ENCODE measurements at regions not wholly inside any gene's neighbourhood (a gene's known extent, or its start where the extent isn't known, plus 50 kb on each side); places are given as distances from the start of the nearest gene placed in this dataset.
"Not testable (repeated sequence)": the region's sequence is repeated elsewhere in the genome, so short reads cannot be mapped to it uniquely, and the experiment has no call there.

- DNase-seq (ENCODE audit: low spot score in 2 of 2, unreplicated experiment in 2 of 2): no peak
- H3K36me3 Mint-ChIP-seq: peaks cover 28% of the 10 kb centered on the region
- no peak overlapping the region for H3K27ac Mint-ChIP-seq
- H3K27me3 Mint-ChIP-seq (ENCODE audit: low read depth): no peaks in the 10 kb centered on the region
- H3K4me1 Mint-ChIP-seq: peaks cover 19% of the 10 kb centered on the region
- no peak overlapping the region for H3K4me3 Mint-ChIP-seq
- peaks cover 24% of the 10 kb centered on the region for H3K9me3 Mint-ChIP-seq
- no peak for TF ChIP-seq CTCF (IDR thresholded peaks at IDR 0.05; ENCODE audit: unreplicated experiment)
Observed at GRCh38 chr4:3375688-3376087, 66.1 kb upstream of the HGFAC start.

GRCh38 chr4:3376266-3376665 is 65.5 kb upstream of the HGFAC start:
- Mint-ChIP-seq H3K9me3 (peaks cover 29% of the 10 kb centered on the region), H3K4me3 (no peak overlapping the region), H3K36me3 (peaks cover 34% of the 10 kb centered on the region), H3K4me1 (peaks cover 14% of the 10 kb centered on the region), H3K27me3 (ENCODE audit: low read depth) (no peaks in the 10 kb centered on the region), H3K27ac (no peak overlapping the region)
- DNase-seq (ENCODE audit: low spot score in 2 of 2, unreplicated experiment in 2 of 2): no peak
- TF ChIP-seq CTCF (IDR thresholded peaks at IDR 0.05; ENCODE audit: unreplicated experiment): no peak

- no peak for DNase-seq (ENCODE audit: low spot score in 2 of 2, unreplicated experiment in 2 of 2)
- H3K4me3 Mint-ChIP-seq: no peak overlapping the region
- peaks cover 38% of the 10 kb centered on the region for H3K36me3 Mint-ChIP-seq
Observed at GRCh38 chr4:3377557-3377956, 64.2 kb upstream of the HGFAC start.

GRCh38 chr4:3380336-3380735 is 61.4 kb upstream of the HGFAC start:
- H3K4me3 Mint-ChIP-seq, H3K4me1 Mint-ChIP-seq: not testable (repeated sequence)
- peaks cover 35% of the 10 kb centered on the region for H3K36me3 Mint-ChIP-seq

More at GRCh38 chr4:3377557-3377956, 64.2 kb upstream of the HGFAC start:
- H3K27ac Mint-ChIP-seq: no peak overlapping the region
- H3K27me3 Mint-ChIP-seq (ENCODE audit: low read depth): no peaks in the 10 kb centered on the region
- peaks cover 31% of the 10 kb centered on the region for H3K9me3 Mint-ChIP-seq
- H3K4me1 Mint-ChIP-seq: peaks cover 4% of the 10 kb centered on the region
- no peak for TF ChIP-seq CTCF (IDR thresholded peaks at IDR 0.05; ENCODE audit: unreplicated experiment)

GRCh38 chr4:3381208-3381607 is 60.6 kb upstream of the HGFAC start:
- Mint-ChIP-seq H3K4me1 (peaks cover 16% of the 10 kb centered on the region), H3K9me3 (peaks cover 31% of the 10 kb centered on the region), H3K36me3 (peaks cover 35% of the 10 kb centered on the region)
- not testable (repeated sequence) for H3K27ac Mint-ChIP-seq; DNase-seq (ENCODE audit: low spot score in 2 of 2, unreplicated experiment in 2 of 2); H3K4me3 Mint-ChIP-seq; H3K27me3 Mint-ChIP-seq (ENCODE audit: low read depth)

More at GRCh38 chr4:3380336-3380735, 61.4 kb upstream of the HGFAC start:
- DNase-seq (ENCODE audit: low spot score in 2 of 2, unreplicated experiment in 2 of 2); H3K27ac Mint-ChIP-seq; H3K27me3 Mint-ChIP-seq (ENCODE audit: low read depth): not testable (repeated sequence)
- peaks cover 31% of the 10 kb centered on the region for H3K9me3 Mint-ChIP-seq

GRCh38 chr4:3382251-3382650 is 59.5 kb upstream of the HGFAC start:
- H3K36me3 Mint-ChIP-seq: peaks cover 35% of the 10 kb centered on the region
- H3K27ac Mint-ChIP-seq: no peak overlapping the region
- DNase-seq (ENCODE audit: low spot score in 2 of 2, unreplicated experiment in 2 of 2): no peak
- no peak for TF ChIP-seq CTCF (IDR thresholded peaks at IDR 0.05; ENCODE audit: unreplicated experiment)
- H3K9me3 Mint-ChIP-seq: peaks cover 31% of the 10 kb centered on the region
- H3K27me3 Mint-ChIP-seq (ENCODE audit: low read depth): no peaks in the 10 kb centered on the region
- no peak overlapping the region for H3K4me3 Mint-ChIP-seq
- peaks cover 26% of the 10 kb centered on the region for H3K4me1 Mint-ChIP-seq

- DNase-seq (ENCODE audit: low spot score in 2 of 2, unreplicated experiment in 2 of 2): no peak
- Mint-ChIP-seq H3K4me1 (peaks cover 45% of the 10 kb centered on the region), H3K4me3 (no peak overlapping the region), H3K9me3 (peaks cover 15% of the 10 kb centered on the region), H3K27me3 (ENCODE audit: low read depth) (no peaks in the 10 kb centered on the region), H3K27ac (no peak overlapping the region), H3K36me3 (peaks cover 17% of the 10 kb centered on the region)
- TF ChIP-seq CTCF (IDR thresholded peaks at IDR 0.05; ENCODE audit: unreplicated experiment): no peak
Observed at GRCh38 chr4:3384391-3384770, 57.4 kb upstream of the HGFAC start.

Data from mesothelial cell of epicardium (in vitro differentiated cells).